Gastrocnemius medialis (tissue), 4 donors: ENCODE measurements at regions not wholly inside any gene's neighbourhood (a gene's known extent, or its start where the extent isn't known, plus 50 kb on each side); places are given as distances from the start of the nearest gene placed in this dataset.

Source experiments
- CTCF ChIP-seq, 5 experiments: fragments of 450-650 bp in 3 of 5; fragments of 200-600 bp in 2 of 5; sonication (generic) in 2 of 5; IDR thresholded peaks in 4 of 5; conservative IDR thresholded peaks in 1 of 5; 1 replicate in 4 of 5; 2 replicates in 1 of 5; pipeline ENCODE4 v1.5.1; 2016 to 2019; ENCODE audit warnings: antibody characterized with exemption in 5 of 5, mild to moderate bottlenecking in 3 of 5, moderate library complexity in 3 of 5
- POLR2A ChIP-seq, 2 donors: fragments of 450-650 bp; IDR thresholded peaks; one replicate each; pipeline ENCODE4 v1.6.1; 2017; ENCODE audit warnings: antibody characterized with exemption in 2 of 2, mild to moderate bottlenecking in 2 of 2, moderate library complexity in 2 of 2

GRCh38 chr2:60629305-60629662, 75.8 kb upstream of the BCL11A start:
- TF ChIP-seq CTCF (IDR thresholded peaks at IDR 0.05 in 4 of 5, conservative IDR thresholded peaks at IDR 0.05 in 1 of 5) (no peak), POLR2A (IDR thresholded peaks at IDR 0.05) (no peak)
